22Rv1 (cell line): ENCODE measurements at regions not wholly inside any gene's neighbourhood (a gene's known extent, or its start where the extent isn't known, plus 50 kb on each side); places are given as distances from the start of the nearest gene placed in this dataset.

Source experiments
- ZFX ChIP-seq: fragments of 450-650 bp; IDR thresholded peaks from 2 replicates; pipeline ENCODE4 v1.6.1; 2017; ENCODE audit warnings: antibody characterized with exemption, borderline replicate concordance
- TF ChIP-seq, protein P1 (sequence below): fragments of 450-650 bp; IDR thresholded peaks from 2 replicates; pipeline ENCODE4 v1.5.1; 2017; ENCODE audit warnings: mild to moderate bottlenecking

DNA sequence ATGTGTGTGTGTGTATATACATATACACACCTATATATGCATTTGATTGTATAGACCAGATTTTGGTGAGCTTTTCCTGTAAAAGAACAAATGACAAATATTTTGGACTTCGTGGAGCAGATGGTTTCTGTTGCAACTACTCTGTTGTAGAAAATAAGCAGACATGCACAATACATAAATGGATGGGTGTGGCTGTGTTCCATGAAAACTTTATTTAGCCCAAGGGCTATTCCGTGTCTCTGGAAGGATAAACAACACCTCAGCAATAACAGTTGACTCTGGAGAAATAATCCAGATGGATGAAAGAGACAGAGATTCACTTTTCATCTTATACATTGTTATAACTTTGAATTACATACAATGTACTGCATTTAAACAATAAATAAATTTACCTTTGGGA lies 441.4 kb downstream of the CNTN3 start:
- TF ChIP-seq, protein P1, sequence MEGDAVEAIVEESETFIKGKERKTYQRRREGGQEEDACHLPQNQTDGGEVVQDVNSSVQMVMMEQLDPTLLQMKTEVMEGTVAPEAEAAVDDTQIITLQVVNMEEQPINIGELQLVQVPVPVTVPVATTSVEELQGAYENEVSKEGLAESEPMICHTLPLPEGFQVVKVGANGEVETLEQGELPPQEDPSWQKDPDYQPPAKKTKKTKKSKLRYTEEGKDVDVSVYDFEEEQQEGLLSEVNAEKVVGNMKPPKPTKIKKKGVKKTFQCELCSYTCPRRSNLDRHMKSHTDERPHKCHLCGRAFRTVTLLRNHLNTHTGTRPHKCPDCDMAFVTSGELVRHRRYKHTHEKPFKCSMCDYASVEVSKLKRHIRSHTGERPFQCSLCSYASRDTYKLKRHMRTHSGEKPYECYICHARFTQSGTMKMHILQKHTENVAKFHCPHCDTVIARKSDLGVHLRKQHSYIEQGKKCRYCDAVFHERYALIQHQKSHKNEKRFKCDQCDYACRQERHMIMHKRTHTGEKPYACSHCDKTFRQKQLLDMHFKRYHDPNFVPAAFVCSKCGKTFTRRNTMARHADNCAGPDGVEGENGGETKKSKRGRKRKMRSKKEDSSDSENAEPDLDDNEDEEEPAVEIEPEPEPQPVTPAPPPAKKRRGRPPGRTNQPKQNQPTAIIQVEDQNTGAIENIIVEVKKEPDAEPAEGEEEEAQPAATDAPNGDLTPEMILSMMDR = no peak
- no peak for TF ChIP-seq ZFX
